Natural killer cell (primary cell): ENCODE measurements at regions not wholly inside any gene's neighbourhood (a gene's known extent, or its start where the extent isn't known, plus 50 kb on each side); places are given as distances from the start of the nearest gene placed in this dataset.

ENCODE experiments used
- ATAC-seq, 3 donors: fragments of 150-1000 bp in 2 of 3; fragments of 200-7000 bp in 1 of 3; cut with Tn5 transposase; 1 replicate in 1 of 3; 2 replicates in 2 of 3; pipeline ENCODE4 v1.10.0; 2021; ENCODE audit warnings: mild to moderate bottlenecking in 2 of 3, moderate library complexity in 2 of 3
- DNase-seq, 2 donors: peaks; one replicate each; pipeline versions ENCODE4 v3.0.0 to v3.0.0-alpha.2; 2013 to 2021; ENCODE audit warnings: mixed read lengths in 1 of 2
- H3K27ac ChIP-seq: one replicate; pipeline ENCODE4 v1.5.1; 2013; ENCODE audit warnings: mild to moderate bottlenecking, low read length
- H3K27me3 ChIP-seq: one replicate; pipeline ENCODE4 v1.6.1; 2013; ENCODE audit warnings: low read length; ENCODE audit not compliant: control insufficient read depth, insufficient read depth
- H3K36me3 ChIP-seq: one replicate; pipeline ENCODE4 v1.6.1; 2013; ENCODE audit warnings: low read length; ENCODE audit not compliant: control insufficient read depth, insufficient read depth
- H3K4me1 ChIP-seq: one replicate; pipeline ENCODE4 v1.6.1; 2013; ENCODE audit warnings: low read length; ENCODE audit not compliant: control insufficient read depth, insufficient read depth
- H3K4me3 ChIP-seq: one replicate; pipeline ENCODE4 v1.5.1; 2013; ENCODE audit warnings: low read length
- H3K9me3 ChIP-seq: one replicate; pipeline ENCODE4 v1.6.1; 2013; ENCODE audit warnings: low read length; ENCODE audit not compliant: control insufficient read depth, insufficient read depth
- H3K27ac Mint-ChIP-seq, 2 donors: one replicate each; pipeline ENCODE4 v1.8.0; 2022; ENCODE audit warnings: mild to moderate bottlenecking in 2 of 2, mixed read lengths in 2 of 2, moderate library complexity in 1 of 2
- H3K27me3 Mint-ChIP-seq, 2 donors: one replicate each; pipeline ENCODE4 v1.8.0; 2022; ENCODE audit warnings: low read depth in 2 of 2, mixed read lengths in 2 of 2
- H3K36me3 Mint-ChIP-seq: one replicate; pipeline ENCODE4 v1.8.0; 2022; ENCODE audit warnings: mixed read lengths
- H3K4me1 Mint-ChIP-seq, 2 donors: one replicate each; pipeline ENCODE4 v1.8.0; 2022; ENCODE audit warnings: mixed read lengths in 2 of 2
- H3K4me3 Mint-ChIP-seq: one replicate; pipeline ENCODE4 v1.8.0; 2022; ENCODE audit warnings: mild to moderate bottlenecking, moderate library complexity, mixed read lengths
- H3K9me3 Mint-ChIP-seq, 2 donors: one replicate each; pipeline ENCODE4 v1.8.0; 2022; ENCODE audit warnings: mixed read lengths in 2 of 2
- CTCF ChIP-seq: fragments of 200-600 bp; IDR thresholded peaks from one replicate; pipeline ENCODE4 v1.8.0; 2022; ENCODE audit warnings: antibody characterized with exemption
- WGBS: methylation state at CpG from one replicate; pipeline ENCODE4 v1.1.7; 2013; ENCODE audit warnings: missing lambda C conversion rate; ENCODE audit not compliant: insufficient coverage; 5-methylcytosine and 5-hydroxymethylcytosine counted together
- intact Hi-C: fragments of 100-400 bp; cut with micrococcal nuclease; formaldehyde crosslinking; loops from one replicate; pipeline ENCODE4 v1.14.2; 2022

- intact Hi-C loops = no loop called here
- Mint-ChIP-seq H3K4me3 (no peak overlapping the region), H3K9me3 (no peaks in the 10 kb centered on the region), H3K4me1 (no peaks in the 10 kb centered on the region), H3K36me3 (no peaks in the 10 kb centered on the region), H3K27me3 (peaks cover 9 to 24% of the 10 kb centered on the region in 2 donors), H3K27ac (no peak overlapping the region)
- DNase-seq = no peak
- Histone ChIP-seq H3K4me1 (no peaks in the 10 kb centered on the region), H3K27me3 (no peaks in the 10 kb centered on the region), H3K27ac (no peak overlapping the region), H3K4me3 (no peak overlapping the region), H3K9me3 (no peaks in the 10 kb centered on the region), H3K36me3 (no peaks in the 10 kb centered on the region)
- 89% methylated on average over 13 of the region's 13 CpGs for WGBS
- ATAC-seq = no peak
- TF ChIP-seq CTCF = no peak
These were observed 136.9 kb downstream of the IRF8 start for GRCh38 chr16:86035906-86036305.

GRCh38 chr16:86037999-86038925 lies 139.3 kb downstream of the IRF8 start:
- H3K9me3 Mint-ChIP-seq = no peaks in the 10 kb centered on the region
- no peak for TF ChIP-seq CTCF
- Histone ChIP-seq H3K4me1 (no peaks in the 10 kb centered on the region), H3K36me3 (no peaks in the 10 kb centered on the region), H3K9me3 (no peaks in the 10 kb centered on the region), H3K4me3 (no peak overlapping the region), H3K27me3 (no peaks in the 10 kb centered on the region), H3K27ac (no peak overlapping the region)
- no peak overlapping the region for H3K27ac Mint-ChIP-seq
- H3K36me3 Mint-ChIP-seq = no peaks in the 10 kb centered on the region
- no peak for ATAC-seq
- intact Hi-C loops = no loop called here
- H3K4me1 Mint-ChIP-seq = no peaks in the 10 kb centered on the region
- H3K27me3 Mint-ChIP-seq = peaks cover 13 to 22% of the 10 kb centered on the region in 2 donors
- 89% methylated on average over 22 of the region's 23 CpGs for WGBS
- H3K4me3 Mint-ChIP-seq = no peak overlapping the region
- DNase-seq = no peak

- Mint-ChIP-seq H3K27ac (no peak overlapping the region), H3K9me3 (no peaks in the 10 kb centered on the region), H3K36me3 (no peaks in the 10 kb centered on the region), H3K4me3 (no peak overlapping the region), H3K4me1 (no peaks in the 10 kb centered on the region), H3K27me3 (peaks cover 19 to 22% of the 10 kb centered on the region in 2 donors)
- Histone ChIP-seq H3K4me3 (no peak overlapping the region), H3K9me3 (no peaks in the 10 kb centered on the region), H3K4me1 (no peaks in the 10 kb centered on the region), H3K36me3 (no peaks in the 10 kb centered on the region), H3K27me3 (no peaks in the 10 kb centered on the region), H3K27ac (no peak overlapping the region)
- WGBS = 32% methylated on average over 13 of the region's 13 CpGs
- no peak for TF ChIP-seq CTCF
- DNase-seq = peak in 1 of 2 donors; percentile 44
- no peak for ATAC-seq
- intact Hi-C loops = no loop called here
These were observed 140.0 kb downstream of the IRF8 start for GRCh38 chr16:86038926-86039310.
